ENCODE measurements at regions not wholly inside any gene's neighbourhood (a gene's known extent, or its start where the extent isn't known, plus 50 kb on each side); places are given as distances from the start of the nearest gene placed in this dataset.
"Not testable (repeated sequence)": the region's sequence is repeated elsewhere in the genome, so short reads cannot be mapped to it uniquely, and the experiment has no call there.

DNA sequence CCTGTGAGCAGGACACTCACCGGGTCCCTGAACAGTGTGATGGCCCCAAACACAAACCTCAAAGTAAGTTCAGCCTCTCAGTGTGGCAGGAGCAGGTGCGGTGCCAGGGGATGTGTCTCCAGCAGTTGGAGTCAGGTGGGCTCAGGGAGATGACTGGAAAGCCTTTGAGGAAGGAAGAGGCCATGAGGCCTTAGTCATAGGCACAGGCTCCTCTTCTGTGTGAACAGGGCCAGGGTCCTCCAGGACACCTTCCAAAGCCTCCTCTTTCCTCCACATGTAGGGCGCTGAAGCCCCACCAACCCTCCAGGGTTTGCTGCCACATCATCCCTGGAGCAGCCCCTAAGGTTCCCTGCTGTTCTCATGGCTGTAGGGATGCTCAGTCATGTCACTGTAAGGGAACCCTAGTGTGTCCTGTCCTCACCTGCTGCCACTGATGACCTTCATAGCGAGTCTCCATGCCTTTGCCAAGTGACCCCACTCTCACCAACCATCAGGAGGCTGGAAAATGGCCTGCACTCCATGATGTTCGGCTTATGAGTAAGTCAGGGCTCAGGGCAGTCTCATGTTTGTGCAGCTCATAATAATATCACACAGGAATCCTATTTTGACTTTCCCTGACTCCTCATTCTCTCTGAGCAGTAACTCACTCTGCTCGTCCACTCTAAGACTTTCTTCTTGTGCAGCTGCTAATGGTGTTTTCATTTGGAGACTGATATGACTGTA lies 1152.9 kb downstream of the RPIA start:
- Mint-ChIP-seq H3K27me3 (ENCODE audit: low read depth) (no peaks in the 10 kb centered on the region), H3K27ac (no peak overlapping the region), H3K4me3 (ENCODE audit: low read depth) (no peak overlapping the region), H3K36me3 (ENCODE audit: low read depth) (peaks cover 9% of the 10 kb centered on the region), H3K9me3 (peaks cover 11% of the 10 kb centered on the region), H3K4me1 (ENCODE audit: low read depth) (no peaks in the 10 kb centered on the region)
- intact Hi-C loops (cut with micrococcal nuclease): no loop called here
- DNase-seq (ENCODE audit: low spot score): no peak

DNA sequence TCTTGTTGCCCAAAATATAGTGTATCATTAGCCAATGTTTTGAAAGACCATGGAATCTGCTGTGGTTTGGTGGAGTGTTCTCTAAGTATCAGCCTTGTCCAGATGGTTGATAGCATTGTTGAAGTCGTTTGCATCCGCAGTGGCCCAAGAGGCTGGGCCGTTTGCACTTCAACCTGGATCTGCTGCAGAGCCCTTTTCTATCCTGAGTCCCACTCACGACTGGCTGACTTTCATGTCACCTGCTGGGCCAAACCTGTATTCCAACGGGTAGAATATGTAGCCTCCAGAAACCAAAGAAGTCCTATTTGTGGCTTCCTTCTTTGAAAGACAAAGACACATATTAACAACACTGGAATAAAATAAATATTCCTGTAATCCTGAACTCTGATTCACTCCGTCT lies 1154.1 kb downstream of the RPIA start:
- Mint-ChIP-seq H3K9me3 (peaks cover 11% of the 10 kb centered on the region), H3K36me3 (ENCODE audit: low read depth) (peaks cover 4% of the 10 kb centered on the region), H3K4me1 (ENCODE audit: low read depth) (no peaks in the 10 kb centered on the region), H3K4me3 (ENCODE audit: low read depth) (no peak overlapping the region), H3K27ac (no peak overlapping the region), H3K27me3 (ENCODE audit: low read depth) (no peaks in the 10 kb centered on the region)
- DNase-seq (ENCODE audit: low spot score): no peak
- intact Hi-C loops (cut with micrococcal nuclease): no loop called here

DNA sequence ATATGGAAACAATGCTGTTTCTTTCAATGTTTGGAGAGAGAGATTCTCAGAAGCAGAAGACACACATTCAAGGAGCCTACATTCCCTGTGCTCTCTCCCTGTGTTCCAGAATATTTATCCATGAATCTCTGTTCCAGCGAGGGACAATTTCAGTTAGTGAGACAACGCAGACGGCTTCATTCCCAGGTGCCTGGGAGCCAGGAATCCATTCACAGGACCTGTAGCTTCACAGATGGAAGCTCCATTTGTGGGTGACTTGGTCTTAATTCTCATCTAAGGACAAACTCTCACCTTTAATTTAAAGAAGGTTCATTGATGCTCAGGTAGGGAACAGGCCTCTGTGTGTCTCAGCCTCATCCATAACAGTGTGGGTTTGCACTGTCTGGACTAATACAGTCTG lies 1156.6 kb downstream of the RPIA start:
- intact Hi-C loops (cut with micrococcal nuclease): no loop called here
- no peaks in the 10 kb centered on the region for H3K9me3 Mint-ChIP-seq

DNA sequence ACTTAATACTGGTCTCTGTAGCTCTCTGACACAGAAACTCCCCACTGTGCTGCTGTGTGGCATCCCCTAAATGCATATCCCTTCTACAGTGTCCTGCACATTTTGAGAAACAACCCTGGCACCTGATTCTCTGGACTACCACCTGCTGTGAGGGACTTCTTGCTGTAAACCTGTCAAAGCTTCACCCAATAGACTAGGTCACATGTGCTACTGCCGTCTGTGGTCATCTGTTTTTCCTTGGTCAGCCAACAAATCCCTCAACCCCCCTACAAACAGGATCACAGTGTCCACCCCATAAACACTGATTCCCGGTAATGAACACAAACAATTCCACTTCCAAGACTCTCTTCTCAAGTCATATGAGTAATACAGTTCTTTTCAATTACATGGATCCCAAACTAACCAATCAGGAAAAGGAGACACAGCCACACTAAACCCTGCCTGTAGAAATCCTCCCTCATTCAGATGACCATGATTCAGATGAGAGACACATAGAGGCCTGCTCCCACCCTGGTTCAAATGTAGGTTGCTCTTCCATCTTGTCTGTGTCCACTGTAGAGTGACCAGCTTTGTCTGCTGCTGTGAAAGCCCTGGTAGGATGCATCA lies 1157.4 kb downstream of the RPIA start:
- Mint-ChIP-seq H3K9me3 (no peaks in the 10 kb centered on the region), H3K4me1 (ENCODE audit: low read depth) (no peaks in the 10 kb centered on the region), H3K4me3 (ENCODE audit: low read depth) (no peak overlapping the region), H3K36me3 (ENCODE audit: low read depth) (no peaks in the 10 kb centered on the region), H3K27me3 (ENCODE audit: low read depth) (no peaks in the 10 kb centered on the region), H3K27ac (no peak overlapping the region)
- intact Hi-C loops (cut with micrococcal nuclease): no loop called here
- no peak for DNase-seq (ENCODE audit: low spot score)

More for the DNA sequence above, 1156.6 kb downstream of the RPIA start:
- H3K27ac Mint-ChIP-seq: no peak overlapping the region
- no peaks in the 10 kb centered on the region for H3K36me3 Mint-ChIP-seq (ENCODE audit: low read depth)
- no peaks in the 10 kb centered on the region for H3K4me1 Mint-ChIP-seq (ENCODE audit: low read depth)
- H3K4me3 Mint-ChIP-seq (ENCODE audit: low read depth): no peak overlapping the region
- no peaks in the 10 kb centered on the region for H3K27me3 Mint-ChIP-seq (ENCODE audit: low read depth)
- DNase-seq (ENCODE audit: low spot score): no peak

GRCh38 chr2:89849731-89850130 lies 1158.3 kb downstream of the RPIA start:
- H3K9me3 Mint-ChIP-seq: no peaks in the 10 kb centered on the region
- no peaks in the 10 kb centered on the region for H3K27me3 Mint-ChIP-seq (ENCODE audit: low read depth)
- no peaks in the 10 kb centered on the region for H3K4me1 Mint-ChIP-seq (ENCODE audit: low read depth)
- no peak overlapping the region for H3K27ac Mint-ChIP-seq
- DNase-seq (ENCODE audit: low spot score): no peak
- no peaks in the 10 kb centered on the region for H3K36me3 Mint-ChIP-seq (ENCODE audit: low read depth)
- intact Hi-C loops (cut with micrococcal nuclease): no loop called here
- no peak overlapping the region for H3K4me3 Mint-ChIP-seq (ENCODE audit: low read depth)

GRCh38 chr2:89850481-89850880 lies 1159.0 kb downstream of the RPIA start:
- intact Hi-C loops (cut with micrococcal nuclease): no loop called here
- no peak overlapping the region for H3K27ac Mint-ChIP-seq
- no peaks in the 10 kb centered on the region for H3K27me3 Mint-ChIP-seq (ENCODE audit: low read depth)
- no peaks in the 10 kb centered on the region for H3K4me1 Mint-ChIP-seq (ENCODE audit: low read depth)
- no peak for DNase-seq (ENCODE audit: low spot score)
- no peaks in the 10 kb centered on the region for H3K36me3 Mint-ChIP-seq (ENCODE audit: low read depth)
- no peak overlapping the region for H3K4me3 Mint-ChIP-seq (ENCODE audit: low read depth)
- H3K9me3 Mint-ChIP-seq: no peaks in the 10 kb centered on the region

GRCh38 chr2:89850881-89851582 lies 1159.6 kb downstream of the RPIA start:
- intact Hi-C loops (cut with micrococcal nuclease): no loop called here

DNA sequence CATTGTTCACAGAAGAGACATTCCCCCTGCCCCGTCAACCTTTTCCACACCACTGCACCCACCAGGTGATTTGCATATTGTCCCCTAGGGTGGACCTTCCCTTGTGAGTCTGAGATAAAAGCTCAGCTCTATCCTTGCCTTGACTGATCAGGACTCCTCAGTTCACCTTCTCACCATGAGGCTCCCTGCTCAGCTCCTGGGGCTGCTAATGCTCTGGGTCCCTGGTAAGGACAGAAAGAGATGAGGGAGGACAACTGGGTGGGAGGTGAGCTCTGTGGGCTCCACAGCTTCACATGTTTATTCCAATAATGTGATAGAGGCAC lies 1160.1 kb downstream of the RPIA start:
- Mint-ChIP-seq H3K4me3 (ENCODE audit: low read depth) (no peak overlapping the region), H3K9me3 (no peaks in the 10 kb centered on the region), H3K27me3 (ENCODE audit: low read depth) (no peaks in the 10 kb centered on the region), H3K4me1 (ENCODE audit: low read depth) (no peaks in the 10 kb centered on the region), H3K27ac (no peak overlapping the region), H3K36me3 (ENCODE audit: low read depth) (no peaks in the 10 kb centered on the region)
- no peak for DNase-seq (ENCODE audit: low spot score)
- intact Hi-C loops (cut with micrococcal nuclease): no loop called here

More at GRCh38 chr2:89850881-89851582, 1159.6 kb downstream of the RPIA start:
- no peak overlapping the region for H3K27ac Mint-ChIP-seq
- H3K4me1 Mint-ChIP-seq (ENCODE audit: low read depth): no peaks in the 10 kb centered on the region
- H3K4me3 Mint-ChIP-seq (ENCODE audit: low read depth): no peak overlapping the region
- no peak for DNase-seq (ENCODE audit: low spot score)
- no peaks in the 10 kb centered on the region for H3K36me3 Mint-ChIP-seq (ENCODE audit: low read depth)
- no peaks in the 10 kb centered on the region for H3K27me3 Mint-ChIP-seq (ENCODE audit: low read depth)
- H3K9me3 Mint-ChIP-seq: no peaks in the 10 kb centered on the region

DNA sequence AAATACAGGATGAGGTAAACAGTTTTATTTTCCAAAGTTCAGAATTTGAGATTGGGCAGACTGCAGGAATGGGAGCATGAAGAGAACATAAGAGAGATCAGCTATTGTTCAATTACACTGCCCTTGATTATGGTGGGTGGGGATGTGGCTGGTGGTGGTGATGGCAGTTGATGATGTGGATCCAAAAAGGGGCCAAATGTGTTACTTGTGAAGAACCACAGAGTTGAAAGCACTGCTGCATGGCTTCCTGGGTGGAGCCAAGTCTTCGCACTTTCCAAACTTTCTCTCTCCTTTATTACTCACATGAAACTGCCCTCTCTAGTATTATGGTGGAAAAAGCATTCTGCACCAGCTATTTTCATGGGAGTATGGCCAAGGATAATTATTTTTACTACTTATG lies 1162.0 kb downstream of the RPIA start:
- H3K27ac Mint-ChIP-seq; H3K4me1 Mint-ChIP-seq (ENCODE audit: low read depth); DNase-seq (ENCODE audit: low spot score); H3K9me3 Mint-ChIP-seq; H3K36me3 Mint-ChIP-seq (ENCODE audit: low read depth); H3K27me3 Mint-ChIP-seq (ENCODE audit: low read depth); intact Hi-C loops (cut with micrococcal nuclease); H3K4me3 Mint-ChIP-seq (ENCODE audit: low read depth): not testable (repeated sequence)

- H3K27me3 Mint-ChIP-seq (ENCODE audit: low read depth); H3K4me3 Mint-ChIP-seq (ENCODE audit: low read depth); H3K4me1 Mint-ChIP-seq (ENCODE audit: low read depth); H3K9me3 Mint-ChIP-seq; DNase-seq (ENCODE audit: low spot score); H3K36me3 Mint-ChIP-seq (ENCODE audit: low read depth); intact Hi-C loops (cut with micrococcal nuclease); H3K27ac Mint-ChIP-seq: not testable (repeated sequence)
Measured at GRCh38 chr2:89855752-89856151, 1164.3 kb downstream of the RPIA start.

DNA sequence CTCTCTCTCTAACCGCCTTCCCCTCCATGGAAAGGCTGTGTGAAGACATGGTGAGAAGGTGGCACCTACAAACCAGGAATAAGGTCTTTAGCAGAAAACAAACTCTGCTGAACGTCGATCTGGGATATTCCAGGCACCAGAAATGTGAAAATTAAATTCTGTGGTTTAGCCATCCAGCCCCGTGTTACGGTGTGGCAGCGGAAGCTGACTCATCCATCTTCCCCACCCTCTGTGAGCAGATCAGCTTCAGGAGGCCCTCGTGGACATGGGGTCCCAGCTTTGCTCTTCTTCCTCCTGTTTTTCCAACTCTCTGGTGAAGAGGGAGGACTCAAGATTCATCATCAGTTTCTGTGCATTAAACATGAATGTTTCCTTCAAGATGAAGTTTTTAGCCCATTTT lies 1164.8 kb downstream of the RPIA start:
- H3K27ac Mint-ChIP-seq; H3K9me3 Mint-ChIP-seq; H3K36me3 Mint-ChIP-seq (ENCODE audit: low read depth); H3K4me1 Mint-ChIP-seq (ENCODE audit: low read depth); H3K27me3 Mint-ChIP-seq (ENCODE audit: low read depth); intact Hi-C loops (cut with micrococcal nuclease); H3K4me3 Mint-ChIP-seq (ENCODE audit: low read depth); DNase-seq (ENCODE audit: low spot score): not testable (repeated sequence)

GRCh38 chr2:89862164-89862563 lies 1170.7 kb downstream of the RPIA start:
- H3K9me3 Mint-ChIP-seq; intact Hi-C loops (cut with micrococcal nuclease); H3K27me3 Mint-ChIP-seq (ENCODE audit: low read depth); H3K4me1 Mint-ChIP-seq (ENCODE audit: low read depth); H3K36me3 Mint-ChIP-seq (ENCODE audit: low read depth); H3K27ac Mint-ChIP-seq; H3K4me3 Mint-ChIP-seq (ENCODE audit: low read depth); DNase-seq (ENCODE audit: low spot score): not testable (repeated sequence)

GRCh38 chr2:89863209-89863608 lies 1171.7 kb downstream of the RPIA start:
- H3K4me1 Mint-ChIP-seq (ENCODE audit: low read depth); DNase-seq (ENCODE audit: low spot score); H3K27ac Mint-ChIP-seq; H3K36me3 Mint-ChIP-seq (ENCODE audit: low read depth); H3K9me3 Mint-ChIP-seq; intact Hi-C loops (cut with micrococcal nuclease); H3K4me3 Mint-ChIP-seq (ENCODE audit: low read depth); H3K27me3 Mint-ChIP-seq (ENCODE audit: low read depth): not testable (repeated sequence)
